SH-SY5Y (cell line): ENCODE measurements at regions not wholly inside any gene's neighbourhood (a gene's known extent, or its start where the extent isn't known, plus 50 kb on each side); places are given as distances from the start of the nearest gene placed in this dataset.

Experiments
- GATA2 ChIP-seq: IDR thresholded peaks from 2 replicates; pipeline ENCODE4 v1.6.1; 2011; ENCODE audit warnings: mild to moderate bottlenecking, low read depth, low read length
- GATA3 ChIP-seq: IDR thresholded peaks from 2 replicates; pipeline ENCODE4 v1.6.1; 2011; ENCODE audit warnings: low read depth, mild to moderate bottlenecking, low read length, moderate library complexity

DNA sequence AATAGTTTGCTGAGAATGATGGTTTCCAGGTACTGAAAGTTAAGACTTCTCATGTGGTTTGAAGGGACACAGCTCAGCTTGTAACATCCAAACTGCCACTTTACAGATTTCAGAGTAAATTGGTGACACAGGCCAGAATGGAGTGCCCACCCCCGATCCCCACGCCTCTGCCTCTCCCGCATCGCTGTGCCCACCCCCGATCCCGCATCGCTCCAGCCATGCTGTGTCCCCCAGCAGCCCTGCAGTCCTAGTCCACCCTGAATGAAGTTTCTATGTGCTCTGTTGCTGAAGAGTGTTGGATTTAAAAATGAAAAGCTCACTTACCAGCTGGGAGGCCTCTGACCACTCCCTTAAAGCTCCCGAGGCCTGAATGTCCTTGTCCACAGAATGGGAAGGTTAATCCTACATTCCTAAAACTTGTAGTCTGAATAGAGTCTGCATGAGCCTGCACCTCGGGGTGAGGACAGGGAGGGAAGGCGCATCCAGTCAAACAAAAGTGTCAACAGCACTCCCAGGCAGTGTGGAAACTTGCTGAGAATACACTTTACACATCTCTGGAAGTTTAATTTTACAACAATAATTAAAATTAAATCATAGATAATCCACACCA, 176.4 kb upstream of the ID2 start:
- TF ChIP-seq GATA2 (no peak), GATA3 (no peak)
